Spleen (tissue), 7 donors: ENCODE measurements at regions not wholly inside any gene's neighbourhood (a gene's known extent, or its start where the extent isn't known, plus 50 kb on each side); places are given as distances from the start of the nearest gene placed in this dataset.

Source experiments
- CTCF ChIP-seq, 11 experiments: fragments of 200-600 bp in 7 of 11; fragments of 450-650 bp in 4 of 11; sonication (generic) in 4 of 11; IDR thresholded peaks in 8 of 11; conservative IDR thresholded peaks in 3 of 11; 1 replicate in 7 of 11; 2 replicates in 4 of 11; pipeline versions ENCODE4 v1.4.0 to v1.8.0; 2016 to 2021; ENCODE audit warnings: antibody characterized with exemption in 11 of 11, inconsistent platforms in 4 of 11, mild to moderate bottlenecking in 1 of 11
- POLR2A ChIP-seq, 3 donors: fragments of 450-650 bp; IDR thresholded peaks; one replicate each; pipeline ENCODE4 v1.5.1; 2017; ENCODE audit warnings: antibody characterized with exemption in 3 of 3, mild to moderate bottlenecking in 1 of 3
- POLR2AphosphoS5 ChIP-seq, 3 donors: sonication (generic); formaldehyde crosslinking; IDR thresholded peaks; one replicate each; pipeline ENCODE4 v1.5.1; 2017; ENCODE audit warnings: antibody characterized with exemption in 3 of 3
- donor health status: DM: no; HTN: no; CAD: no; lungs with moderate emphysema.
- donor health status: DM: no; HTN: no; CAD: no.
- donor health status: DM: no; HTN: no; CAD: no.

- TF ChIP-seq POLR2A (IDR thresholded peaks at IDR 0.05), result no peak
- no peak for TF ChIP-seq POLR2AphosphoS5 (IDR thresholded peaks at IDR 0.05)
- TF ChIP-seq CTCF (IDR thresholded peaks at IDR 0.05 in 8 of 11, conservative IDR thresholded peaks at IDR 0.05 in 3 of 11), result no peak
Observed at GRCh38 chr18:70649683-70650082, 360.8 kb downstream of the SOCS6 start.
